NCI-H1092 treated with DMSO at 0.1 percent for 48 hours (cell line): ENCODE measurements at regions not wholly inside any gene's neighbourhood (a gene's known extent, or its start where the extent isn't known, plus 50 kb on each side); places are given as distances from the start of the nearest gene placed in this dataset.

ENCODE experiments used
- DNase-seq: peaks from one replicate; lab custom pipeline; 2025; lab: John Stamatoyannopoulos, UW

- no peak for DNase-seq
Observed at GRCh38 chr7:113825832-113826231, 93.0 kb downstream of the PPP1R3A start.

- no peak for DNase-seq
Observed at GRCh38 chr7:113824117-113824823, 94.5 kb downstream of the PPP1R3A start.

DNA sequence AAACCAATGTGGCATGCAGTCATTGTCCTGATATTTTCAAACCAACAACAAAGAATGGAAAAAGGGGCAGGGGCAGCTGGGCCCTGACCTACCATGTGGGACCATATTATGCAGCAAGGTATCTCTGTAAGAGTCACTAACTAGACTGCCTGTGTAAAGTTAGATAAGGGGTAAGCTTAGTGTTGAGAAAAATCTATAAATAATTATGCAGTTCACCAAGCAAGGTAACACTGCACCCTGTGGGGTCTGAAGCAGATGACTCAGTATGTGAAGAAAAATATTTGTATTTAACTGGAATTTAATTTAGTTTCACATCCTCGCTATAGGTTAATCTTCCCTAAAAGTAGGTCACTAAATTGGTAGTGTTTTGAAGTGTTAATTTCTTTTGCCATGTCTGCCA, 99.3 kb downstream of the PPP1R3A start:
- no peak for DNase-seq

GRCh38 chr7:113816639-113817038, 102.2 kb downstream of the PPP1R3A start:
- no peak for DNase-seq

- no peak for DNase-seq
Observed at GRCh38 chr7:113813471-113813870, 105.3 kb downstream of the PPP1R3A start.

- DNase-seq, result no peak
Observed at GRCh38 chr7:113812591-113813255, 106.1 kb downstream of the PPP1R3A start.

DNA sequence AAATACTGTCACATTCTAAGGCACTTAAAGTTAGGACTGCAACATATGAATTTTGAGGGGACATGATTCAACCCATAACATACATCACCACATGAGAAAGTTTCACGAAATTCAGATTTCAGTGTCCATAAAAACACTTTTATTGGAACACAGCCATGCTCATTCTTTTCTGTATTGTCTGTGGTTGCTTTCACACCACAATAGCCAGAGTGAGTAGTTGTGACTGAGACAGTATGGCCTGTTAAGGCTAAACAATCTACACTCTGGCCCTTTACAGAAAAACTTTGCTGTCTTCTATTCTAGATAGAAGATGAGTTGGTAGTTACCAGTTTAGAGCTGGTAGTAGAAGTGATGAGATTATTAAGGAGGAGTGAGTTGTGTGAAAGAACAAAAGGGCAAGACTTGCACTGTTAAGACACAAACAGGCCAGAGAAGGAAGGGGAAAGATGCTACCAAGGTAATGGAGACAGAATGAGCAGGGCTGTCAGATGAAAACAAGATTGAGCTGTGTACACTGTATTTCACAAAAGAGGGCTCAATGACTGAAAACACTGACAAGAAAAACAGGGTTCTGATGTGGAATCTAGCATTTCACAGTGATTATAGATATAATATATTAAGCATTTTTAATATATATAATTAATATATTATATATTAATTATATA, 108.6 kb downstream of the PPP1R3A start:
- DNase-seq, result no peak

DNA sequence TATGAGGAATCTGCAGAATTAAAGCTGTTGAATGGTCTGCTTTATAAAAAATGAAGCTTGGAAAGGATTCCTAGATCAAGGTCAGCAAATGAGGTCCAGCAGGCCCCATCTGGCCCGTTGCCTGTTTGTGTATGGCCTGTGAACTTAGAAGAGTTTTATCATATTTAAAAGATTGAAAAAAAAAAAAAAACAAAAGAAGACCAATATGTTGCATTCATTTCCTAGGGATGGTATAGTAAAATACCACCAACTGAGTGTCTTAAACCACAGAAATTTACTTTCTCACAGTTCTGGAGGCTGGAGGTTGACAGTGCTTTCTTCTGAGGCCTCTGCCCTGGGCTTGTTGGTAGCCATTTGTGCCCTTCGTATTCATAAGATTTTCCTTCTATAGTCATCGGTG, 109.2 kb downstream of the PPP1R3A start:
- no peak for DNase-seq

GRCh38 chr7:113806633-113807327, 112.0 kb downstream of the PPP1R3A start:
- DNase-seq, result no peak

DNA sequence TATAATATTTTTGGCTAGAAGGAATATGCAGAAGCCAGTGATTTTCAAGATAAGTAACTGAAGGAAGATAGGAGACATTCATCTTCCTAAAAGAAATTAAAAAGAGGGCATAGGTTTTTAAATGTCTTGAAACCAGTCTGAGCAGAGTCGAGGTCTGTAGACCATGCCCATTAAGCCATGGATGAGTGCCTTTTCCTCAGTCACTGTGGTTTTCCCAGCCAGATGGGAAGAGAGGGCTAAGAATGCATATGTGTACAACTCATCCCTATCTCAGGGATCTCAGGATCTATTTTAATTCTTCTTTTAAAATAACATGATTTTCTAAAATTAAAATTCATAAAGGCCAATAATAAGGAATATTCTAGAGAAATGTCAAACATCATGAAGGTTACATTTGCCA, 112.8 kb downstream of the PPP1R3A start:
- no peak for DNase-seq

- DNase-seq, result no peak
Observed at GRCh38 chr7:113804475-113805095, 114.2 kb downstream of the PPP1R3A start.

DNA sequence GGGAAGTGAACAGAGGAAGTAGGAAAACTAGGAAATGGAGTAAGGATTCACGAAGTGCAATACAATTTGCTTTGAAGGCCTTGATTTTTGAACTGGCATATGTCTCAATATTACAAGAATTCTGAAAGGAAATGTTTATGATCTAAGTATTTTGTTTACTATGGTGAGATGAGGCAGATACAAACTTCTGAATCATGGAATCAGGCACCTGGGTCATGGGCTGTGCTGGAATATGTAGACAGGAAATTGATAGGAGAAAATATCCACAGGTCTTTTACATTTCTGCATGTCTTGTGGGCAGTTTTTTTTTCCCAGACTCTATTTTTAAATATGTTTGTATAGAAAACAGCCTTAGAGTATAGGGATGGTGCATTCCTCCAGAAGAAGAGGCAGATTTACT, 117.1 kb downstream of the PPP1R3A start:
- DNase-seq, result no peak

DNA sequence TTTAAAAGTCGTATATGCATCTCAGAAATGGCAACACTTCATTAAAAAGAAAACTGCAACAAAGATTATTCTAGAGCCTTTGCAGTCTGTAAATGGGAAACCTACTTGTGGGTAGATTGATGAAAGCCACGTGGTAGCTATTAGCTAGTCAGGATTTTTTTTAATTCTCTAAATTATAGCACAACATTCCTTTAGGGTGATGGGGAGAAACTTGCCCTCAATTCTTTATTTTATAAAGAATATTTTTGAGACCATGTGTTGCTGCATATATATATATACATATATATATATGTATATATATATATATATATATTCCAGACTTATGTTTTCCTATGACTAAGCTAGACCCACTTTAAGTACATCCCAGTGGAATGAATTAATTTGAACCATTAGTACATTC, 118.0 kb downstream of the PPP1R3A start:
- DNase-seq, result no peak

GRCh38 chr7:113799896-113800295, 118.9 kb downstream of the PPP1R3A start:
- peak; percentile 83 for DNase-seq

DNA sequence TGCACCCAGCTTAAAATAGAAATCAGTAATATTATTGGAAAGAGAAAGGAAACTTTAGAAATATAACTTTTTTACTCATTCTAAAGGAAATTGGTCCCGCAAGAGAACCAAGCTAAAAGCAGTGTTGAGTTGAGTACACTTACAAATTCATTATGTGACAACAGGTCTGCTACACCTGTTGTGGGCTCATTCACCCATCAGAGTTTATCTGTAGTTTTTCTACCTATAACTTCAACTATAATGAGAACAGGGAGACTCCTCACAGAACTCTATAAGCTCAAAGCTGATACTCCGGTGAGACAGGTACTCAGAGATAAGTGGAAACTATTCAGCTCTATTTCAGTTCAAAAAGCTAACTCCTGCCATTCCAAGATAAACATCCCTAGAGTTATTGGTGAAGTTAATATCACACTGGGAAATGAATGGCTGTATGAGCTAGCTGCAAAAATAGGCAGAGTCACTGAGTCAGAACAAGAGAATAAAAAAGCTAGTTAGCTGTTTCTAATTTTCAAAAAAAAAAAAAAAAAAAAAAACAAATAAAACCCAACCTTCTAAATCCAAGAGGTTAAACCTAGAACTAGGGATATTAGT, 121.3 kb downstream of the PPP1R3A start:
- peak; percentile 11 for DNase-seq

DNA sequence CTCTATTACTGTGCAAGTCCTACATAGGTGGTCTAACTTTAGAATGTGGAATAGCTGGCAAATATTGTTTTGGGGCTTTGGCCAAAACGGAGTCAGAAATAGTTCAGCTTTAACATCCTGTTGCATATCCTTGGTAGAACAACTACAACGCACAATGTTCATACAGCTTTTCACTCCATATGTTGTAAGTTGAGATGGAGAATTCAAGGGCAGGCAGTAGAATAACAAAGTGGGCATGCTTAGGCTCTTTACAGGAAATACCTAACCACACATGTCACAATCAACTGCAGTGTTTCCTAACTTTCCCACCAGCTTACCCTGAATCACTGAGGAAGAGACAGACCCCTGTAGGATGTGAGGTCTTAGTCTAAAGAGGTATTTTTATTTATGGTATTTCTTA, 122.3 kb downstream of the PPP1R3A start:
- no peak for DNase-seq

DNA sequence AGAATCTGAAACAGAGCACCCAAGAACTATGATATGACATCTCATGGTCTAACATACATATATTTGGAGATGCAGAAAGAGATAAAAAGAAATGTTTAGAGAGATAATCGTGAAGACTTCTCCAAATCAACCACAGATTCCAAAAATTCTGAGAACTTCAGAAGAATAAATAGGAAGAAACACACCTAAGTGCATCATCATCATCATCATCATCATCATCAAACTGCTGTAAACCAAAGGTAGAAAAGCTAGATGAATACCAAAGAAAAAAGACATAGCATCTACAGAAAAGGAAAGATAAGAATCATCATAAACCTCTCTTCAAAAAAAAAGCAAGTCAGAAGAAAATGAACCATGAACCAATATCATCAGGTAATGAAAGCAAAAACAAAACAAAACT, 124.2 kb downstream of the PPP1R3A start:
- DNase-seq, result no peak

DNA sequence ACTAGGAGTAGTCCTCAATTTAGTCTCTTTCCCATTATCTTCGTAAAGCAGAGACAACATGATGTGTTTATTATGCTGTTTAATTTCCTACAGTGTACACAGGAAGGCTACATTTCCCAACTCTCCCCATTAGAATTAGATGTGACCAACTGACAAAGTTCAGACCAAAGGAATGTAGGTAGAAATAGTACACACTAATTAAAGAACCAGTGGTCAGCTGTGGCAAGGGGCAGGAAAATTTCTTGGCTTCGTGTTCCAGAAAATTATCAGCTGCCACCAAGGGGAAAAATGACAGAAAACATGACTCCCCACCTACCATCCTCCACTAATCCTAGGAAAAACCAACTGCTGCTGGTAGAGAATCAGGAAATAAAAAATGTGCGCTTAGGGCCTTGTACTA, 125.6 kb downstream of the PPP1R3A start:
- no peak for DNase-seq

GRCh38 chr7:113790025-113790424, 128.8 kb downstream of the PPP1R3A start:
- DNase-seq, result no peak

DNA sequence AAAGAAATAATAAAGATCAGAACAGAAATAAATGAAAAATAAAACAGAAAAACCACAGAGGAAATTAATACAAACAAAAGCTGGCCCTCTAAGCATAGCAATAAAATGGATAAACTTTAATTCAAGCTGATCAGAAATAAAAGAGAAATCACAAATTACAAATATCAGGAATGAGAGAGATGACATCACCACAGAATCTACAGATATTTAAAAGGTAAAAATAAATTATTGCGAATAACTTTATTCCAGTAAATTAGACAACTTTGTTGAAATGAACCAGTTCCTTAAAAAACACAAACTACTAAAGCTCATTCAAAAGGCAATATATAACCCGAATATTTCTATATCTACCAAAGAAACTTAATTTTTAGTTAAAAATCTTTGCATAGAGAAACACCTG, 131.7 kb downstream of the PPP1R3A start:
- no peak for DNase-seq

- no peak for DNase-seq
Observed at GRCh38 chr7:113784956-113785355, 133.9 kb downstream of the PPP1R3A start.

- DNase-seq, result no peak
Observed at GRCh38 chr7:113784316-113784715, 134.5 kb downstream of the PPP1R3A start.
